ENCODE measurements at regions not wholly inside any gene's neighbourhood (a gene's known extent, or its start where the extent isn't known, plus 50 kb on each side); places are given as distances from the start of the nearest gene placed in this dataset.

- TF ChIP-seq CTCF (IDR thresholded peaks at IDR 0.05) = no peak
Observed at GRCh38 chr2:51825823-51826222, 793.9 kb upstream of the NRXN1 start.

DNA sequence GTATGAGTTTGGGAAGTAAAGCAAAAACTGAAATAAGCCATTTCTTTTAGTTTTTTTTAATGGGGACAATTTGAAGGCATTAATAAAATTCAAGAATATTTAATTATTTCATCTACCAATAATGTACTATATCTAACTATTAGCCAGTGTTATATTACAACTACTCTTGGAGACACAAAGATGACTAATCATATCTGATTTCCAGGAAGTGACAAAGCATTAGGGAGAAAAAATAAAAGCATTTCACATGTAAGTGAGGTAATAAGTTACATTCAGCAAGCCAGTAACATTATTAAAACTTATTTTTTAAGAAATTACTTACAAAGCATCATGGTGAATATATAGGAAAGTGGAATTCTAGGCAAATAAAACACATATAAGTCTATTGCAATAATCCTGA is 781.3 kb upstream of the NRXN1 start:
- no peak for DNase-seq (ENCODE audit: low spot score)
- no peak for TF ChIP-seq CTCF (IDR thresholded peaks at IDR 0.05)
- H3K27ac ChIP-seq = no peak overlapping the region
- no peak overlapping the region for H3K4me3 ChIP-seq

More at GRCh38 chr2:51825823-51826222, 793.9 kb upstream of the NRXN1 start:
- no peak for DNase-seq (ENCODE audit: low spot score)
- Histone ChIP-seq H3K4me3 (no peak overlapping the region), H3K27ac (no peak overlapping the region)

DNA sequence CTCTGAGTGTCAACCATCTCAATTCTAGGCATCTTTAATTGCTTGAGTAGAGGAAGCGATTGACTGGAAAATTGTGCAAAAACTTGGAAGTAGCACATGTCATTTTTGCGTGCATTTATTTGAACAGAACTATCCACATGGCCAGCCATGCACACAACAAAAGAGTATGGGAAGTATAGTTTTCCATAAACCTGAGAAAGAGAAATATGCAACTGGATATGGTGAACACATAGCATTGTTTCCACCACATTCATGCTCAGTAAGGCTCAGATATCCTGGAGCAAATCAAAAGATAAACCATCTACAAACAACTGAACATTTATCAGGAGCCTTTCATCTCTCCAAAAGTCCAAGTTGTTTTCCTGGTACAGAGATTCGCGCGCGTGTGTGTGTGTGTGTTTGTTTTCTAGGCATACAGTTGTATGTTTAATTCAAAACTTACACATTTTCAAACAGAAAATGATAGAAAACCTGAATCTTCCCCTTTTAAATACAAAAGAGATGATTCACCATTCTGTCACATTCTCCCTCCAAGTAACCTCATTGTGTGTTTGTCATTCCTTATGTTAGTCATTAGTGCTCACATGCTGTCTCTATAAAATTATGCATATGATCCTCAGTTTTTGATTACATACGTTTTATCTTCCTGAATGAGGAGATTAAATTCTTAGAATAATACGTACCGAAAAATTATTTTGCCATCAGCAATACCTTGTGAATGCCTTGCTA is 780.4 kb upstream of the NRXN1 start:
- no peak for TF ChIP-seq CTCF (IDR thresholded peaks at IDR 0.05)
- no peak for DNase-seq (ENCODE audit: low spot score)

DNA sequence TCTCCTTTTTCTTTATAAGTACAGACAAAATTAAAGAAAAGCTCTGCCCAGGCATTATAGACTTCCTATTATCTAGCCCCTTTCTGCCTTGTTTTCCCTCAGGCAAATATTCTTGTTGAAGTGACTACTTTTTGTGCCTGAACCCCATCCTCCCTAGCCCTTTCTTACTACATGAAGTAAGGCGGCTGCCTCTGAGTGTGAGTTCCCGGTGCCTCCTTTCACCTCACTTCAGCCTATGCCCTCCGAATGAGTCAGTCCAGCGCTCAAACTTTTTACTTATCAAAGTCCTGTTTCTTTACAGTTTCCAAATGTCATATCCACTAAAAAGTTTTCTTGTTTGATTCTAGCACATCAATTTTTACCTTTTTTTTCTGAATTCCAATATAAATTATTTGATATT is 778.3 kb upstream of the NRXN1 start:
- no peak for TF ChIP-seq CTCF (IDR thresholded peaks at IDR 0.05)
- Histone ChIP-seq H3K27ac (no peak overlapping the region), H3K4me3 (no peak overlapping the region)
- DNase-seq (ENCODE audit: low spot score) = no peak

More for the DNA sequence above, 780.4 kb upstream of the NRXN1 start:
- H3K4me3 ChIP-seq = no peak overlapping the region
- no peak overlapping the region for H3K27ac ChIP-seq

DNA sequence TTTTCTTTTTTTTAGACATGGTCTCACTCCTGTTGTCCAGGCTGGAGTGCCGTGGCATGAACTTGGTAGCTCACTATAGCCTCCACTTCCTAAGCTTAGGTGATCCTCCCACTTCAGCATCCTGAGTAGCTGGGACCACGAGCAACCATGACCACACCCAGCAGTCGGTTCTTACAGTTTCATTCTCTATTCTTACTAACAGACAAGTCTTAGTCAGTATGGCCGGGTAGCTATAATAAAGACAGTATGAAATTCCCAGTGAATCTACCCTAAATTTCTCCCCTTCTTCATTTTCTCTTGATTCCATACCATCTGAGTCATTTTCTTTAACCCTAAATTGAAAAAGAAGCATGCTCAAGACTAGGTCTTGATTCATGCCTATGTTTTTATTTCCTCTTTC is 775.3 kb upstream of the NRXN1 start:
- no peak for DNase-seq (ENCODE audit: low spot score)
- Histone ChIP-seq H3K27ac (no peak overlapping the region), H3K4me3 (no peak overlapping the region)
- no peak for TF ChIP-seq CTCF (IDR thresholded peaks at IDR 0.05)

GRCh38 chr2:51795248-51795888 is 763.4 kb upstream of the NRXN1 start:
- no peak for DNase-seq (ENCODE audit: low spot score)
- TF ChIP-seq CTCF (IDR thresholded peaks at IDR 0.05) = no peak
- H3K27ac ChIP-seq = no peak overlapping the region
- no peak overlapping the region for H3K4me3 ChIP-seq

DNA sequence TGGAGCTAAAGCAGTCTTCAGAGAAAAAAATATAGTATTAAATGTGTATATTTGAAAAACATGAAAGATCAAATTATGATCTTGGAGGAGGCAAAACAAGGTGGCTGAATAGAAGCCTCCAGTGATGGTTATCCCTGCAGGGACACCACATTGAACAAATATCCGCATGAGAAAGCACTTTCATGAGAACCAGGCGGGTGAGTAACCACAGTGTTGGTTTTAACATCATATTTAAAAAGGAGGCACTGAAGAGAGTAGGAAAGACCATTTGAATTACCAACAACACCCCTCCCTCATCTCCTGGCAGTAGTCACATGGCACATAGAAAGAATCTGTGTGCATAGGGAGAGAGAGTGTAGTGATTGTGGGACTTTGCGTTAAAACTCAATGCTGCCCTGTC is 759.6 kb upstream of the NRXN1 start:
- DNase-seq (ENCODE audit: low spot score) = no peak
- Histone ChIP-seq H3K27ac (no peak overlapping the region), H3K4me3 (no peak overlapping the region)
- no peak for TF ChIP-seq CTCF (IDR thresholded peaks at IDR 0.05)
